NT2/D1 (cell line): ENCODE measurements at regions not wholly inside any gene's neighbourhood (a gene's known extent, or its start where the extent isn't known, plus 50 kb on each side); places are given as distances from the start of the nearest gene placed in this dataset.

Source experiments
- YY1 ChIP-seq: IDR thresholded peaks from 2 replicates; pipeline ENCODE4 v1.6.1; 2011; ENCODE audit not compliant: insufficient read length, insufficient read depth
- ZNF274 ChIP-seq: IDR thresholded peaks from 2 replicates; pipeline ENCODE4 v1.6.1; 2011; ENCODE audit warnings: mild to moderate bottlenecking, low read depth, low read length

DNA sequence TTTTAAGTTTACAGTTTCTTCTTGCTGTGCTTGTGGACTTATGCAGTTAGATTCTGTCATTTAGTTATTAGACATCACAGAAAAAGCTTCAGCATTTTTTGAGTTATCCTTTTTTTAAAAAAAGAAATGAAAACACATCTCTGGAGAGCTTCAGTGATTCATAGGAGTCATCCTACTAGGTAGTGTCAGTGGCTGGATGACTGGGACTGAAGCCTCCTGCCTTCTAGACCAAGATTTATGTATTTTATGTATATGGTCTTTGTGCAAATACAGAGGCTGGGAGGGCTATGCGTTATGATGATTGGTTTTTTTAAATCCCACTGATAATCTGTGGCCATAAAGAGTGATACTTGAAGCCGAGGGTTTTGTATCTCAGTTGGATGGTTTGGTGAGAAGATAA is 125.9 kb upstream of the JAG1 start:
- TF ChIP-seq YY1 (no peak), ZNF274 (no peak)
